ENCODE measurements at regions not wholly inside any gene's neighbourhood (a gene's known extent, or its start where the extent isn't known, plus 50 kb on each side); places are given as distances from the start of the nearest gene placed in this dataset.

DNA sequence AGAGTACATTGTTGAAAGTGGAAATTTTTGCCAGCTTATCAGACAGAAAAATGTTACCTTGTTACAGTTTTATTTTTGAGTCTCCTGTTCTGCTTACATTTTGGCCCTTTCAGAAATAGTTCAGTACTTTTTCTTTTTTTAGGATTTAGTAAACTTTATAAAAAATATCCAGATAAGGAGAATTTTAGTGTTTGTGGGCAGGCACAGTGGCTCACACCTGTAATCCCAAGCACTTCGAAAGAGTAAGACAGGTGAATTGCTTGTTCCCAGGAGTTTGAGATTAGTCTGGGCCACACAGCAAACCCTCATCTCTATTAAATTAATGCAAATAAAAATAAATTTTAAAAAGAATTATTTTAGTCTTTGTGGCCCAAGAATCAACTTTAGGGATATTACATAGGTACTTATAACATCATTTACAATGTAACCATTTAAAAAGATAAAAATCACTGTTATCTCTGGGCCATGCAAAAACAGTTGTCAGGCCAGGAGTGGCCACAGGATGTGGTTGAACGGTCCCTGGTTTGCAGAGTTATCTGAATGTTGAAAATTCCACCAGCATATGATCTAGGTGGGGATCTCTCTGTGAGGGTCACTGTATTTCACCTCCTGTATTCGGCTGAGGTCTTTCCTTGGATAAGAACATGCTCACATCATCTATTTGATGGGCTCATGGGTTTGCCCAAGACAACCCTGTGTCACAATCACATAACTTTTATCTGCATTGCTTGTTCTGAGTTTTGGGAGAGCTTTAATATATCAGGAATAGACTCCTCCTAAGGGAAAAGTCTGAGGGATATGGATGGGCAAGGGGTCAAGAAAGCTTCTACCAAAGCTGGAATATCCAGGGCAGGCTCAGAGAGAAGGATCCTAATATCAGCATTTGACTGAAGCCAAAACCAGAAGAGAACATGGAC is 91.5 kb downstream of the GGTLC2 start:
- no CpG with 5 or more reads among the region's 3 CpGs for WGBS (ENCODE audit: insufficient coverage)
- H3K9me3 Mint-ChIP-seq, result no peaks in the 10 kb centered on the region
- H3K27ac Mint-ChIP-seq, result peak overlapping the region; percentile 10 to 60
- H3K27ac ChIP-seq (ENCODE audit: low read length), result no peak overlapping the region
- H3K27me3 Mint-ChIP-seq, result peaks cover 13 to 20% of the 10 kb centered on the region in 2 donors
- H3K36me3 Mint-ChIP-seq, result no peaks in the 10 kb centered on the region
- H3K4me3 Mint-ChIP-seq, result no peak overlapping the region
- CTCF ChIA-PET, result interaction anchor here in 1 of 2 donors (0.5 to 1.7 kb wide), 4 partner anchors 10 to 138 kb away, joined by 3 to 10 read pairs (median 4); no protein-coding TSS in a partner anchor
- no peaks in the 10 kb centered on the region for H3K9me3 ChIP-seq
- peaks cover 0 to 53% of the 10 kb centered on the region in 2 experiments for H3K4me1 ChIP-seq (ENCODE audit: control insufficient read depth in 1 of 2, extremely low read depth in 1 of 2, insufficient read depth in 2 of 2, low read length in 2 of 2)
- H3K4me3 ChIP-seq (ENCODE audit: control insufficient read depth in 1 of 2, extremely low read depth in 1 of 2, low read length in 1 of 2), result no peak overlapping the region
- H3K36me3 ChIP-seq (ENCODE audit: control insufficient read depth in 2 of 2, extremely low read depth in 1 of 2, insufficient read depth in 1 of 2, low read length in 1 of 2), result no peaks in the 10 kb centered on the region
- DNase-seq (no peak), ATAC-seq (replicated peaks in 1 of 4) (no peak)
- POLR2A ChIA-PET, result no interaction called here
- peaks cover 9 to 36% (median 13%) of the 10 kb centered on the region in 3 donors for H3K4me1 Mint-ChIP-seq
- peaks cover 0 to 11% of the 10 kb centered on the region in 2 experiments for H3K27me3 ChIP-seq (replicated peaks in 1 of 2; ENCODE audit: control insufficient read depth in 2 of 2, extremely low read depth in 1 of 2, insufficient read depth in 2 of 2, low read length in 1 of 2)

DNA sequence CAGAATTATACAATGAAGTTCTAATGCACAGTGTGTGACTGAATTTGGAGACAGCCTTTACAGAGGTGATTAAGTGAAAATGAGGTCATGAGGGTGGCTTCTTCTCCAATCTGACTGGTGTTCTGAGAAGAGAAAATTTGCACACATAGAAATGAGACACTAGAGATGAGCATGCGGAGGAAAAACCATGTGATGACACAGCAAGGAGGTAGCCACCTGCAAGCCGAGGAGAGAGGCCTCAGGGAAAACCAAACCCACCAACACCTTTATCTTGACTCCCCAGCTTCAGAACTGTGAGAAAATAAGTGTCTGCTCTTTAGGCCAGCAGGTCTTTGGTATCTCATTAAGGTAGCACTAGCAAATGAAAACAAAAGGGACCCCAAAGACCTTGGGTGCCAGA is 93.2 kb downstream of the GGTLC2 start:
- no peaks in the 10 kb centered on the region for H3K36me3 ChIP-seq (ENCODE audit: control insufficient read depth in 2 of 2, extremely low read depth in 1 of 2, insufficient read depth in 1 of 2, low read length in 1 of 2)
- H3K4me3 Mint-ChIP-seq, result no peak overlapping the region
- no peak overlapping the region for H3K27ac ChIP-seq (ENCODE audit: low read length)
- DNase-seq, result peak in 1 of 35 experiments; percentile 44
- H3K9me3 Mint-ChIP-seq, result no peaks in the 10 kb centered on the region
- peaks cover 23% of the 10 kb centered on the region in 2 donors for H3K27me3 Mint-ChIP-seq
- CTCF ChIA-PET, result interaction anchor here in 1 of 2 donors (1.7 kb wide), 1 partner anchor 8 kb away, joined by 10 read pairs; no protein-coding TSS in a partner anchor
- H3K9me3 ChIP-seq, result no peaks in the 10 kb centered on the region
- POLR2A ChIA-PET, result no interaction called here
- H3K4me1 Mint-ChIP-seq, result peaks cover 5 to 29% (median 8%) of the 10 kb centered on the region in 3 donors
- no peak overlapping the region for H3K27ac Mint-ChIP-seq
- H3K36me3 Mint-ChIP-seq, result no peaks in the 10 kb centered on the region
- no peak overlapping the region for H3K4me3 ChIP-seq (ENCODE audit: control insufficient read depth in 1 of 2, extremely low read depth in 1 of 2, low read length in 1 of 2)
- H3K4me1 ChIP-seq (ENCODE audit: control insufficient read depth in 1 of 2, extremely low read depth in 1 of 2, insufficient read depth in 2 of 2, low read length in 2 of 2), result peaks cover 0 to 50% of the 10 kb centered on the region in 2 experiments
- H3K27me3 ChIP-seq (replicated peaks in 1 of 2; ENCODE audit: control insufficient read depth in 2 of 2, extremely low read depth in 1 of 2, insufficient read depth in 2 of 2, low read length in 1 of 2), result peaks cover 0 to 8% of the 10 kb centered on the region in 2 experiments
- ATAC-seq (replicated peaks in 1 of 4), result no peak
- WGBS (ENCODE audit: insufficient coverage), result no CpG with 5 or more reads among the region's 2 CpGs

DNA sequence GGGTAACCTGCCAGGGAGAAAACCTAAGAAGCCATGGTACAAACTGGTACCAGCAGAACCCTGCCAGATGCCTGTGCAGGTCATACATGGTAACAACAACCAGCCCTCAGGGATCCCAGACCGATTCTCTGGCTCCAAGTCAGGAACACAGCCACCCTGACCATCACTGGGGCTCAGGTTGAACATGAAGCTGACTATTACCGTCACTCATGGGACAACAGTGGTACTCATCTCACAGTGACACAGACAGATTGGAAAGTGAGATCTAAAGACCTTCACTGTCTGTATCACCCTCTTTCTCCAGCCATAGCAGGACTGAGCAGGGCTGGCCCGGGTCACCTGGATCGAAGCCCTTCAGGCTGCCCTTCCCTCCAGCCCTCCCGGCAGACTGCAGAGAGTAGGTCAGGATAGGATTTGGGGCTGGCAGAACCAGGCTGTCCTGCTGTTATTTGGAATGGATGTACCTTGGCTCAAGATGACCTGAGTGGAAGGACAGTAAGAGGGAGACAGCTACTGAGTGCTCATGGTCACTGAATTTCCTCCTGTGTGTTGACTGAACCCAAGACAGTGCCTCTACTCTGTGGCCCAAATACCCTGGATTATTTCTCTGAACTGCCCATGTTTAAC is 94.7 kb downstream of the GGTLC2 start:
- Mint-ChIP-seq H3K9me3 (no peaks in the 10 kb centered on the region), H3K4me3 (no peak overlapping the region), H3K4me1 (peaks cover 0 to 19% (median 6%) of the 10 kb centered on the region in 3 donors), H3K27me3 (peaks cover 25 to 32% of the 10 kb centered on the region in 2 donors), H3K36me3 (no peaks in the 10 kb centered on the region), H3K27ac (no peak overlapping the region)
- WGBS (ENCODE audit: insufficient coverage), result 50% methylated on average over 1 of the region's 5 CpGs
- Histone ChIP-seq H3K4me1 (ENCODE audit: control insufficient read depth in 1 of 2, extremely low read depth in 1 of 2, insufficient read depth in 2 of 2, low read length in 2 of 2) (peaks cover 0 to 37% of the 10 kb centered on the region in 2 experiments), H3K27ac (ENCODE audit: low read length) (no peak overlapping the region), H3K9me3 (no peaks in the 10 kb centered on the region), H3K27me3 (replicated peaks in 1 of 2; ENCODE audit: control insufficient read depth in 2 of 2, extremely low read depth in 1 of 2, insufficient read depth in 2 of 2, low read length in 1 of 2) (peaks cover 0 to 4% of the 10 kb centered on the region in 2 experiments), H3K4me3 (ENCODE audit: control insufficient read depth in 1 of 2, extremely low read depth in 1 of 2, low read length in 1 of 2) (no peak overlapping the region), H3K36me3 (ENCODE audit: control insufficient read depth in 2 of 2, extremely low read depth in 1 of 2, insufficient read depth in 1 of 2, low read length in 1 of 2) (no peaks in the 10 kb centered on the region)
- ATAC-seq (replicated peaks in 1 of 4) (no peak), DNase-seq (no peak)
- CTCF ChIA-PET, result no interaction called here
- POLR2A ChIA-PET, result no interaction called here

DNA sequence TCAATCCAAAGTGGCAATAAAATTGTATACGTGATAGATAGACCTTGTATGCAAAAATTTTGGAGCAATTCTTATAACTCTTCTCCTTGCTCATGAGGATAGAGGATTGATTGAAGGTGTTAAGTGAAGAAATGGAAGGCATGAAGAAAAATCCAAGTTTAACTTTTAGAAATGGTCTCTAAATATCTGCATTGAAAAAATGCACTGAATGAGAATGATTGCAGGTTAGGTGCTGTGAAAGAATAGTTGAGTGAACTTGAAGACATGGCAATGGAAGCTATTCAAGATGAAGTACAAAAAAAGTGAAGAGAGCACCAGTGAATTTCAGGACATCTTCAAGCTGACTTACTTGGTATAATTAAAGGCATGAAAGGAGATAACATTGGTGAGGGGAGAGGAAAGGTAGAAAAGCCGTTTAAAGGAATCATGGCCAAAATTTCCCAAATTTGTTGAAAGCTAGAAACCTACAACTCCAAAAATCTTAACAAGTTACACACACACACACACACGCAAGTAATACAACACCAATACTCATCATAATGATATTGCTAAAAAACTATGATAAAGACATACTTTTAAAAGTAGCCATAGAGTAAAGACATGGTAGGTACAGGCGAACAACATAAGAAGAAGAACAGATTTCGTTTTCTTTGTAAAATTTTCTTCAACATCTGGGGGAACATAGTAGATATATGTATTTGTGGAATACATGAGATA is 96.3 kb downstream of the GGTLC2 start:
- Histone ChIP-seq H3K4me1 (ENCODE audit: control insufficient read depth in 1 of 2, extremely low read depth in 1 of 2, insufficient read depth in 2 of 2, low read length in 2 of 2) (peaks cover 0 to 33% of the 10 kb centered on the region in 2 experiments), H3K36me3 (ENCODE audit: control insufficient read depth in 2 of 2, extremely low read depth in 1 of 2, insufficient read depth in 1 of 2, low read length in 1 of 2) (no peaks in the 10 kb centered on the region), H3K27me3 (replicated peaks in 1 of 2; ENCODE audit: control insufficient read depth in 2 of 2, extremely low read depth in 1 of 2, insufficient read depth in 2 of 2, low read length in 1 of 2) (peaks cover 0 to 10% of the 10 kb centered on the region in 2 experiments), H3K27ac (ENCODE audit: low read length) (no peak overlapping the region), H3K4me3 (ENCODE audit: control insufficient read depth in 1 of 2, extremely low read depth in 1 of 2, low read length in 1 of 2) (no peak overlapping the region), H3K9me3 (no peaks in the 10 kb centered on the region)
- Mint-ChIP-seq H3K27me3 (peaks cover 25 to 32% of the 10 kb centered on the region in 2 donors), H3K4me3 (no peak overlapping the region), H3K36me3 (no peaks in the 10 kb centered on the region), H3K9me3 (no peaks in the 10 kb centered on the region), H3K27ac (no peak overlapping the region), H3K4me1 (peaks cover 0 to 15% (median 5%) of the 10 kb centered on the region in 3 donors)
- ATAC-seq (replicated peaks in 1 of 4) (no peak), DNase-seq (no peak)
- WGBS (ENCODE audit: insufficient coverage), result no CpG with 5 or more reads among the region's 5 CpGs
- POLR2A ChIA-PET, result no interaction called here
- CTCF ChIA-PET, result no interaction called here

DNA sequence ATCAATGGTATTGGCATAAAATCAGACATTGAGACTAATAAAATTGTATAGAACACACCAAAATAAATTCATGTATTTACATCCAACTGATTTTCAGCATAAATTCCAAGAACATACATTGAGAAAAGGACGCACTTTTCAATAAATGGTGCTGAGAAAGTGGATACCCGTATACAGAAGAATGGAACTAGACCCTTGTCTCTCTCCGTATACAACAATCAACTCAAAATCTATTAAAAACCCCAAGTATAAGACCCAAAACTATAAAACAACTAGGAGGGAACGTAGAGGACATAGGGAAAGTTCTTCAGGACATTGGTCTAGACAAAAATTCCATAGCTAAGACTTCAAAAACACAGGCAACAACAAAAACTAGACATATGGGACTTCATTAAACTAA is 97.4 kb downstream of the GGTLC2 start:
- H3K4me1 ChIP-seq (ENCODE audit: control insufficient read depth in 1 of 2, extremely low read depth in 1 of 2, insufficient read depth in 2 of 2, low read length in 2 of 2), result peaks cover 0 to 38% of the 10 kb centered on the region in 2 experiments
- POLR2A ChIA-PET, result no interaction called here

DNA sequence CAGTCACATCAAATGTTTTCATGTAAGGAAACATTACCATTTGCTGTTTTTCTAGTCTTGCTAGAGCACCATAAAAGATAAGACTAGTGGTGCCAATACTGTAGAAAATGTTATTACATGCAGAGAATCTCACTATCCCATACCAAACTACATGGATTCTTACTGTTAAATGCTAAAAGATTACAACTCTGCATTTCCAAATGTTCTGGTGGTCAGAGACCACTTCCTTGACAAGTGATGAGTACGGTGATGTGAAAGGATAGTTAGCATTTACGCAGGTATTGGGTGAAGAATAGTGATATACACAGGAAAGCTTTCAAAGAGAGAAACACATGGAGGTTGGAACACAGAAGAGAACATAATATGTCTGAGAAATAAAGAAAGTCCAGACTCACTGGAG is 98.2 kb downstream of the GGTLC2 start:
- POLR2A ChIA-PET, result no interaction called here
- WGBS (ENCODE audit: insufficient coverage), result 21% methylated on average over 2 of the region's 2 CpGs
- Mint-ChIP-seq H3K27me3 (peaks cover 19 to 28% of the 10 kb centered on the region in 2 donors), H3K27ac (no peak overlapping the region), H3K9me3 (no peaks in the 10 kb centered on the region), H3K4me1 (peaks cover 0 to 18% (median 5%) of the 10 kb centered on the region in 3 donors), H3K36me3 (no peaks in the 10 kb centered on the region), H3K4me3 (no peak overlapping the region)
- Histone ChIP-seq H3K4me3 (ENCODE audit: control insufficient read depth in 1 of 2, extremely low read depth in 1 of 2, low read length in 1 of 2) (no peak overlapping the region), H3K27ac (ENCODE audit: low read length) (no peak overlapping the region), H3K4me1 (ENCODE audit: control insufficient read depth in 1 of 2, extremely low read depth in 1 of 2, insufficient read depth in 2 of 2, low read length in 2 of 2) (peaks cover 0 to 45% of the 10 kb centered on the region in 2 experiments), H3K9me3 (no peaks in the 10 kb centered on the region), H3K36me3 (ENCODE audit: control insufficient read depth in 2 of 2, extremely low read depth in 1 of 2, insufficient read depth in 1 of 2, low read length in 1 of 2) (no peaks in the 10 kb centered on the region), H3K27me3 (replicated peaks in 1 of 2; ENCODE audit: control insufficient read depth in 2 of 2, extremely low read depth in 1 of 2, insufficient read depth in 2 of 2, low read length in 1 of 2) (peaks cover 0 to 10% of the 10 kb centered on the region in 2 experiments)
- ATAC-seq (replicated peaks in 1 of 4), result no peak
- CTCF ChIA-PET, result interaction anchor here (0.6 to 2.0 kb wide), 3 partner anchors 11 to 205 kb away, joined by 3 to 7 read pairs (median 3); no protein-coding TSS in a partner anchor
- DNase-seq, result no peak

More for the DNA sequence above, 97.4 kb downstream of the GGTLC2 start:
- no peak overlapping the region for H3K27ac ChIP-seq (ENCODE audit: low read length)
- WGBS (ENCODE audit: insufficient coverage), result 100% methylated on average over 1 of the region's 4 CpGs
- Mint-ChIP-seq H3K27ac (no peak overlapping the region), H3K4me1 (peaks cover 0 to 15% (median 5%) of the 10 kb centered on the region in 3 donors), H3K4me3 (no peak overlapping the region), H3K36me3 (no peaks in the 10 kb centered on the region), H3K9me3 (no peaks in the 10 kb centered on the region), H3K27me3 (peaks cover 25 to 32% of the 10 kb centered on the region in 2 donors)
- H3K9me3 ChIP-seq, result no peaks in the 10 kb centered on the region
- CTCF ChIA-PET, result interaction anchor here (0.7 to 2.0 kb wide), 3 partner anchors 12 to 610 kb away, joined by 3 to 7 read pairs (median 3); no protein-coding TSS in a partner anchor
- no peak for ATAC-seq (replicated peaks in 1 of 4)
- no peaks in the 10 kb centered on the region for H3K36me3 ChIP-seq (ENCODE audit: control insufficient read depth in 2 of 2, extremely low read depth in 1 of 2, insufficient read depth in 1 of 2, low read length in 1 of 2)
- H3K27me3 ChIP-seq (replicated peaks in 1 of 2; ENCODE audit: control insufficient read depth in 2 of 2, extremely low read depth in 1 of 2, insufficient read depth in 2 of 2, low read length in 1 of 2), result peaks cover 0 to 10% of the 10 kb centered on the region in 2 experiments
- no peak for DNase-seq
- H3K4me3 ChIP-seq (ENCODE audit: control insufficient read depth in 1 of 2, extremely low read depth in 1 of 2, low read length in 1 of 2), result no peak overlapping the region
